Neural progenitor cell (in vitro differentiated cells): ENCODE measurements at regions not wholly inside any gene's neighbourhood (a gene's known extent, or its start where the extent isn't known, plus 50 kb on each side); places are given as distances from the start of the nearest gene placed in this dataset.

Experiments
- DNase-seq: peaks from one replicate; pipeline ENCODE4 v3.0.0-alpha.2; 2016; ENCODE audit warnings: low spot score
- H2AFZ ChIP-seq: fragments of 200-600 bp; sonication (generic); replicated peaks from 2 replicates; pipeline ENCODE4 v1.6.1; 2016; ENCODE audit warnings: antibody characterized with exemption
- H3F3A ChIP-seq: fragments of 200-600 bp; sonication (generic); 2 replicates; pipeline ENCODE4 v1.6.1; 2016; ENCODE audit warnings: antibody characterized with exemption, low read depth
- H3K27ac ChIP-seq: fragments of 200-600 bp; sonication (generic); 2 replicates; pipeline ENCODE4 v1.5.1; 2016; ENCODE audit warnings: mild to moderate bottlenecking
- H3K27me3 ChIP-seq: fragments of 200-600 bp; sonication (generic); 2 replicates; pipeline ENCODE4 v1.6.1; 2016; ENCODE audit warnings: mild to moderate bottlenecking, moderate library complexity
- H3K36me3 ChIP-seq: fragments of 200-600 bp; sonication (generic); 2 replicates; pipeline ENCODE4 v1.5.1; 2016
- H3K4me1 ChIP-seq: fragments of 200-600 bp; sonication (generic); 2 replicates; pipeline ENCODE4 v1.6.1; 2016; ENCODE audit warnings: mixed run types
- H3K4me2 ChIP-seq: fragments of 200-600 bp; sonication (generic); 2 replicates; pipeline ENCODE4 v1.6.1; 2016
- H3K4me3 ChIP-seq: fragments of 200-600 bp; sonication (generic); 2 replicates; pipeline ENCODE4 v1.5.1; 2016
- H3K79me2 ChIP-seq: fragments of 200-600 bp; sonication (generic); 2 replicates; pipeline ENCODE4 v1.6.1; 2016; ENCODE audit warnings: low read depth
- H3K9ac ChIP-seq: fragments of 200-600 bp; sonication (generic); 2 replicates; pipeline ENCODE4 v1.6.1; 2016
- H3K9me3 ChIP-seq: fragments of 200-600 bp; sonication (generic); 2 replicates; pipeline ENCODE4 v1.5.1; 2016; ENCODE audit warnings: low read depth
- H4K20me1 ChIP-seq: fragments of 200-600 bp; sonication (generic); 2 replicates; pipeline ENCODE4 v1.6.1; 2016; ENCODE audit warnings: low read depth
- H3K27ac Mint-ChIP-seq: 3 replicates; pipeline ENCODE4 v1.8.0; 2021; ENCODE audit warnings: mixed read lengths
- H3K27me3 Mint-ChIP-seq: 2 replicates; pipeline ENCODE4 v1.8.0; 2022; ENCODE audit warnings: low read depth, mild to moderate bottlenecking, inconsistent platforms, moderate library complexity, mixed read lengths; ENCODE audit not compliant: insufficient read depth
- H3K36me3 Mint-ChIP-seq: 3 replicates; pipeline ENCODE4 v1.8.0; 2021; ENCODE audit warnings: mixed read lengths
- H3K4me1 Mint-ChIP-seq: 3 replicates; pipeline ENCODE4 v1.8.0; 2021; ENCODE audit warnings: mixed read lengths
- H3K4me3 Mint-ChIP-seq: 3 replicates; pipeline ENCODE4 v1.8.0; 2021; ENCODE audit warnings: mild to moderate bottlenecking, moderate library complexity, mixed read lengths
- H3K9me3 Mint-ChIP-seq: 3 replicates; pipeline ENCODE4 v1.8.0; 2020; ENCODE audit warnings: mixed read lengths
- CTCF ChIP-seq: fragments of 200-600 bp; sonication (generic); IDR thresholded peaks from 2 replicates; pipeline ENCODE4 v1.5.1; 2017; ENCODE audit warnings: antibody characterized with exemption, mild to moderate bottlenecking
- EZH2 ChIP-seq: fragments of 200-600 bp; sonication (generic); IDR thresholded peaks from 2 replicates; pipeline ENCODE4 v1.6.1; 2017; ENCODE audit warnings: antibody characterized with exemption, mild to moderate bottlenecking, moderate library complexity
- EZH2phosphoT487 ChIP-seq: fragments of 200-600 bp; sonication (generic); IDR thresholded peaks from 2 replicates; pipeline ENCODE4 v1.6.1; 2017; ENCODE audit warnings: antibody characterized with exemption

GRCh38 chr10:16258291-16259040 is 178.3 kb upstream of the PTER start:
- TF ChIP-seq EZH2, result no peak
- no peak for TF ChIP-seq EZH2phosphoT487
- TF ChIP-seq CTCF, result no peak
- H3K27ac ChIP-seq, result no peak overlapping the region

GRCh38 chr10:16259726-16260125 is 177.1 kb upstream of the PTER start:
- Histone ChIP-seq H3K4me3 (no peak overlapping the region), H3K36me3 (no peaks in the 10 kb centered on the region), H4K20me1 (no peaks in the 10 kb centered on the region), H2AFZ (no peak overlapping the region), H3K27ac (no peak overlapping the region), H3K27me3 (no peaks in the 10 kb centered on the region), H3K9ac (no peak overlapping the region), H3K79me2 (no peaks in the 10 kb centered on the region), H3K4me1 (no peaks in the 10 kb centered on the region), H3K9me3 (no peaks in the 10 kb centered on the region), H3K4me2 (no peak overlapping the region), H3F3A (no peaks in the 10 kb centered on the region)
- TF ChIP-seq CTCF (no peak), EZH2phosphoT487 (no peak), EZH2 (no peak)
- H3K27me3 Mint-ChIP-seq, result no peaks in the 10 kb centered on the region
- no peak overlapping the region for H3K4me3 Mint-ChIP-seq
- H3K9me3 Mint-ChIP-seq, result no peaks in the 10 kb centered on the region
- H3K36me3 Mint-ChIP-seq, result no peaks in the 10 kb centered on the region
- no peaks in the 10 kb centered on the region for H3K4me1 Mint-ChIP-seq
- no peak overlapping the region for H3K27ac Mint-ChIP-seq
- DNase-seq, result no peak

More at GRCh38 chr10:16258291-16259040, 178.3 kb upstream of the PTER start:
- Histone ChIP-seq H3K36me3 (no peaks in the 10 kb centered on the region), H3F3A (no peaks in the 10 kb centered on the region), H3K27me3 (no peaks in the 10 kb centered on the region), H3K4me3 (no peak overlapping the region), H3K79me2 (no peaks in the 10 kb centered on the region), H3K4me1 (no peaks in the 10 kb centered on the region), H3K9ac (no peak overlapping the region), H3K4me2 (no peak overlapping the region), H2AFZ (no peak overlapping the region), H3K9me3 (peaks cover 7% of the 10 kb centered on the region), H4K20me1 (no peaks in the 10 kb centered on the region)
- no peak overlapping the region for H3K27ac Mint-ChIP-seq
- H3K4me1 Mint-ChIP-seq, result no peaks in the 10 kb centered on the region
- DNase-seq, result no peak
- H3K9me3 Mint-ChIP-seq, result peaks cover 3% of the 10 kb centered on the region
- no peaks in the 10 kb centered on the region for H3K27me3 Mint-ChIP-seq
- no peak overlapping the region for H3K4me3 Mint-ChIP-seq
- H3K36me3 Mint-ChIP-seq, result no peaks in the 10 kb centered on the region

GRCh38 chr10:16260388-16260787 is 176.4 kb upstream of the PTER start:
- no peak for TF ChIP-seq EZH2phosphoT487
- TF ChIP-seq EZH2, result no peak
- no peak for TF ChIP-seq CTCF
- no peaks in the 10 kb centered on the region for H4K20me1 ChIP-seq
- no peaks in the 10 kb centered on the region for H3F3A ChIP-seq
- no peak overlapping the region for H3K4me3 ChIP-seq
- H3K9me3 Mint-ChIP-seq, result no peaks in the 10 kb centered on the region
- no peaks in the 10 kb centered on the region for H3K9me3 ChIP-seq
- no peaks in the 10 kb centered on the region for H3K36me3 ChIP-seq
- H3K9ac ChIP-seq, result no peak overlapping the region
- H2AFZ ChIP-seq, result no peak overlapping the region
- H3K4me3 Mint-ChIP-seq, result no peak overlapping the region
- no peak overlapping the region for H3K27ac Mint-ChIP-seq
- no peak overlapping the region for H3K4me2 ChIP-seq
- H3K36me3 Mint-ChIP-seq, result no peaks in the 10 kb centered on the region
- H3K4me1 Mint-ChIP-seq, result no peaks in the 10 kb centered on the region
- no peaks in the 10 kb centered on the region for H3K4me1 ChIP-seq
- H3K27ac ChIP-seq, result no peak overlapping the region
- H3K27me3 ChIP-seq, result no peaks in the 10 kb centered on the region
- no peak for DNase-seq
- H3K79me2 ChIP-seq, result no peaks in the 10 kb centered on the region
- no peaks in the 10 kb centered on the region for H3K27me3 Mint-ChIP-seq
